WERI-Rb-1 (cell line): ENCODE measurements at regions not wholly inside any gene's neighbourhood (a gene's known extent, or its start where the extent isn't known, plus 50 kb on each side); places are given as distances from the start of the nearest gene placed in this dataset.

Source experiments
- DNase-seq: peaks from one replicate; pipeline ENCODE4 v3.0.0-alpha.2; 2020
- H3K27ac ChIP-seq: fragments of 250-450 bp; sonication (Bioruptor Pico); 2 replicates; pipeline ENCODE4 v1.5.1; 2020; ENCODE audit warnings: mild to moderate bottlenecking, moderate library complexity
- H3K27me3 ChIP-seq: fragments of 250-450 bp; sonication (Bioruptor Pico); 2 replicates; pipeline ENCODE4 v1.5.1; 2021; ENCODE audit warnings: mild to moderate bottlenecking, low read depth, moderate library complexity; ENCODE audit not compliant: insufficient read depth, severe bottlenecking
- H3K36me3 ChIP-seq: fragments of 250-450 bp; sonication (Bioruptor Pico); 2 replicates; pipeline ENCODE4 v1.5.1; 2020; ENCODE audit warnings: mild to moderate bottlenecking, moderate library complexity
- H3K4me3 ChIP-seq: 2 replicates; pipeline ENCODE4 v1.5.1; 2011; ENCODE audit warnings: low read depth, mild to moderate bottlenecking, control low read depth, low read length
- H3K9me3 ChIP-seq: fragments of 250-450 bp; sonication (Bioruptor Pico); 2 replicates; pipeline ENCODE4 v1.5.1; 2021; ENCODE audit warnings: mild to moderate bottlenecking, moderate library complexity; ENCODE audit not compliant: severe bottlenecking
- CTCF ChIP-seq: IDR thresholded peaks from 2 replicates; pipeline ENCODE4 v1.5.1; 2011; ENCODE audit warnings: low read depth, mild to moderate bottlenecking, control low read depth, inconsistent platforms, low read length

GRCh38 chr9:90052366-90052765 is 447.6 kb downstream of the GADD45G start:
- DNase-seq: no peak
- Histone ChIP-seq H3K27me3 (no peaks in the 10 kb centered on the region), H3K36me3 (no peaks in the 10 kb centered on the region), H3K9me3 (peaks cover 10% of the 10 kb centered on the region), H3K27ac (peak overlapping the region; percentile 11), H3K4me3 (no peak overlapping the region)
- no peak for TF ChIP-seq CTCF

- peak; percentile 97 for DNase-seq
- no peaks in the 10 kb centered on the region for H3K36me3 ChIP-seq
- no peak overlapping the region for H3K4me3 ChIP-seq
- peak overlapping the region; percentile 11 for H3K27ac ChIP-seq
- peak; percentile 87 for TF ChIP-seq CTCF
- H3K9me3 ChIP-seq: peaks cover 10% of the 10 kb centered on the region
- H3K27me3 ChIP-seq: no peaks in the 10 kb centered on the region
Measured at GRCh38 chr9:90053027-90053426, 448.2 kb downstream of the GADD45G start.

- peaks cover 10% of the 10 kb centered on the region for H3K9me3 ChIP-seq
- H3K27me3 ChIP-seq: no peaks in the 10 kb centered on the region
- TF ChIP-seq CTCF: no peak
- H3K4me3 ChIP-seq: no peak overlapping the region
- no peak overlapping the region for H3K27ac ChIP-seq
- DNase-seq: no peak
- H3K36me3 ChIP-seq: no peaks in the 10 kb centered on the region
Measured at GRCh38 chr9:90054810-90055209, 450.0 kb downstream of the GADD45G start.

- no peak overlapping the region for H3K4me3 ChIP-seq
- H3K9me3 ChIP-seq: peaks cover 10% of the 10 kb centered on the region
- no peaks in the 10 kb centered on the region for H3K27me3 ChIP-seq
- DNase-seq: no peak
- H3K36me3 ChIP-seq: no peaks in the 10 kb centered on the region
- no peak overlapping the region for H3K27ac ChIP-seq
- no peak for TF ChIP-seq CTCF
Measured at GRCh38 chr9:90055226-90055625, 450.4 kb downstream of the GADD45G start.

- Histone ChIP-seq H3K4me3 (no peak overlapping the region), H3K27ac (no peak overlapping the region), H3K36me3 (no peaks in the 10 kb centered on the region), H3K9me3 (peaks cover 8% of the 10 kb centered on the region), H3K27me3 (no peaks in the 10 kb centered on the region)
- TF ChIP-seq CTCF: no peak
- DNase-seq: no peak
Measured at GRCh38 chr9:90057361-90057760, 452.5 kb downstream of the GADD45G start.

- Histone ChIP-seq H3K36me3 (no peaks in the 10 kb centered on the region), H3K27ac (no peak overlapping the region), H3K9me3 (peaks cover 8% of the 10 kb centered on the region), H3K4me3 (no peak overlapping the region), H3K27me3 (no peaks in the 10 kb centered on the region)
- DNase-seq: no peak
- TF ChIP-seq CTCF: no peak
Measured at GRCh38 chr9:90058182-90058763, 453.5 kb downstream of the GADD45G start.
